MCF 10A (cell line): ENCODE measurements at regions not wholly inside any gene's neighbourhood (a gene's known extent, or its start where the extent isn't known, plus 50 kb on each side); places are given as distances from the start of the nearest gene placed in this dataset.

Experiments used
- BruUV-seq: library from RNA; stranded (reverse); fragments of 400-500 nt; replicated peaks from 2 replicates; lab custom pipeline; 2021; lab: Mats Ljungman, UMichigan
- CTCF ChIA-PET: fragments of 300-600 bp; sonication (Branson Sonifier 250); formaldehyde crosslinking; extraction: SDS; loops from one replicate; lab custom pipeline; 2021; ENCODE audit warnings: antibody characterized with exemption, inconsistent platforms; lab: Yijun Ruan, JAX
- POLR2A ChIA-PET: fragments of 300-600, 350-650 bp; sonication (Branson Sonifier 250); formaldehyde crosslinking; extraction: SDS; loops from one replicate; lab custom pipeline; 2020; ENCODE audit warnings: antibody characterized with exemption, inconsistent platforms; lab: Yijun Ruan, JAX
- DNase-seq: peaks from one replicate; pipeline ENCODE4 v3.0.0-alpha.2; 2018; ENCODE audit not compliant: unreplicated experiment
- H3K27ac Mint-ChIP-seq: one replicate; pipeline ENCODE4 v1.8.0; 2022; ENCODE audit warnings: mild to moderate bottlenecking, low read depth, mixed read lengths; ENCODE audit not compliant: unreplicated experiment
- H3K27me3 Mint-ChIP-seq: one replicate; pipeline ENCODE4 v1.8.0; 2022; ENCODE audit warnings: mixed read lengths; ENCODE audit not compliant: insufficient read depth, unreplicated experiment
- H3K36me3 Mint-ChIP-seq: one replicate; pipeline ENCODE4 v1.8.0; 2022; ENCODE audit warnings: mild to moderate bottlenecking, moderate library complexity, mixed read lengths; ENCODE audit not compliant: insufficient read depth, unreplicated experiment
- H3K4me1 Mint-ChIP-seq: one replicate; pipeline ENCODE4 v1.8.0; 2022; ENCODE audit warnings: mixed read lengths; ENCODE audit not compliant: insufficient read depth, unreplicated experiment
- H3K4me3 Mint-ChIP-seq: one replicate; pipeline ENCODE4 v1.8.0; 2022; ENCODE audit warnings: mild to moderate bottlenecking, moderate library complexity, mixed read lengths; ENCODE audit not compliant: unreplicated experiment
- H3K9me3 Mint-ChIP-seq: one replicate; pipeline ENCODE4 v1.8.0; 2022; ENCODE audit warnings: mixed read lengths; ENCODE audit not compliant: unreplicated experiment
- intact Hi-C: fragments of 100-400 bp; cut with micrococcal nuclease; formaldehyde crosslinking; loops from 2 replicates; pipeline ENCODE4 v1.14.1; 2022
- TF ChIP-seq, protein P1 (sequence below): fragments of 200-600 bp; IDR thresholded peaks from one replicate; pipeline ENCODE4 v1.8.0; 2022; ENCODE audit warnings: antibody characterized with exemption, mild to moderate bottlenecking; ENCODE audit not compliant: unreplicated experiment

DNA sequence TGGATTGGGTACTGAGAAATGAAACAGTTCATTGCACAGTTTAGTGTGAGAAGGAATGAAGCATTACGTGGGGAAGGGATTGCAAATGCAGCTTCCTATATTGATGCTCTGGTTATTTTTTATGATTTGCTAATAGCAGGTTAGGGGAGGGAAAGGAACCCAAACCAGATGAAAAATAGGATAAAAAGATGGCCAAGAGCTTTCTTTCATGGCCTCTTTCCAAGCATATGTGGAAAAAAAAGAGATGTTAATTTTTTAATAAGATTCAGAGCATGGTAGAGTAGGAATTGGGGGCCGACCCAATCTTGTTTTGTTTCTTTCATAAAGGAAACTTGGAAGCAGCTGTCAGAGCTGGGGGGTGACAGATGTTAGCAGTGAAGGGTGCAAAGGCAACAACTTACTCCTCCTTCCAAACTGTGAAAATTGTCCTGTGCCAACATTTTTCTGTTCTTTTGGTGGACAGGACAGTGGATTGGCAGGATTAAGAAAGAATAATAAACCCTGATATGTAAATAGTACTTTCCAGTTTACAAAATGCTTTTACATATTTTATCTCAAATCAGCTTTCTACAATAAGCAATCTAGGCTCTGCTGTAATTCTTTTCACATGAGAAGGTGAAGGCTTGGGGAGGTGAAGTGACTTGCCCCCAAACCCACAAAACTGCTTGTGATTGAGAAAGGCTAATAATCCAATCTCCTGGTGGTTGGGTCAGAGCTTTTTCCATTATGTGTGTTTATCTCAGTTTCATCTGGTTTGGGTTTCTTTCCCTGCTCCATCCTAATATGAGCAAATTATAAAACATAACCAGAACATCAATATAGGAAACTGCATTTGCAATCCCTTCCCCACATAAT, 270.1 kb downstream of the ETAA1 start:
- no peaks in the 10 kb centered on the region for H3K9me3 Mint-ChIP-seq
- no TSS peak for BruUV-seq
- no peak overlapping the region for H3K27ac Mint-ChIP-seq
- no peaks in the 10 kb centered on the region for H3K4me1 Mint-ChIP-seq
- intact Hi-C loops = no loop called here
- no peak overlapping the region for H3K4me3 Mint-ChIP-seq
- no peak for DNase-seq
- no peaks in the 10 kb centered on the region for H3K27me3 Mint-ChIP-seq
- CTCF ChIA-PET = no interaction called here
- peaks cover 5% of the 10 kb centered on the region for H3K36me3 Mint-ChIP-seq
- POLR2A ChIA-PET = no interaction called here
- TF ChIP-seq, protein P1, sequence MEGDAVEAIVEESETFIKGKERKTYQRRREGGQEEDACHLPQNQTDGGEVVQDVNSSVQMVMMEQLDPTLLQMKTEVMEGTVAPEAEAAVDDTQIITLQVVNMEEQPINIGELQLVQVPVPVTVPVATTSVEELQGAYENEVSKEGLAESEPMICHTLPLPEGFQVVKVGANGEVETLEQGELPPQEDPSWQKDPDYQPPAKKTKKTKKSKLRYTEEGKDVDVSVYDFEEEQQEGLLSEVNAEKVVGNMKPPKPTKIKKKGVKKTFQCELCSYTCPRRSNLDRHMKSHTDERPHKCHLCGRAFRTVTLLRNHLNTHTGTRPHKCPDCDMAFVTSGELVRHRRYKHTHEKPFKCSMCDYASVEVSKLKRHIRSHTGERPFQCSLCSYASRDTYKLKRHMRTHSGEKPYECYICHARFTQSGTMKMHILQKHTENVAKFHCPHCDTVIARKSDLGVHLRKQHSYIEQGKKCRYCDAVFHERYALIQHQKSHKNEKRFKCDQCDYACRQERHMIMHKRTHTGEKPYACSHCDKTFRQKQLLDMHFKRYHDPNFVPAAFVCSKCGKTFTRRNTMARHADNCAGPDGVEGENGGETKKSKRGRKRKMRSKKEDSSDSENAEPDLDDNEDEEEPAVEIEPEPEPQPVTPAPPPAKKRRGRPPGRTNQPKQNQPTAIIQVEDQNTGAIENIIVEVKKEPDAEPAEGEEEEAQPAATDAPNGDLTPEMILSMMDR = no peak

DNA sequence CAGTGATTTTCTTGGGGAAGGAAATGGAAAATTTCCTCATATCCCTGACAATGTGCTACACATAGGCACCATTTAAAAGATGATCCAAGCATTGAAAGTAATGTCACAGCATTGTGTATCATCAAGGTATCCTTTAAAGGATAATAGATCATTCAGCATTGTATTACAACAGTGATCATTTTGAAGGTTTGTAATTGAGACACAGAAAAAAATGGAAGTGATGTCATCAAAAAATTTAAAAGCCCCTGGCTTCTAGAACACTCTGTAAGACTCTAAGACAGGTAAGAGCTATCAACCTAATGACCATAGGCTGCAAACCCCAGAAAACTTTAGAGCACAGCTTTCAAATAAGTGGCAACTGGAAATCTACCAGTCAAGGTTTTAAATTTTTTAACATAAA, 271.4 kb downstream of the ETAA1 start:
- no peaks in the 10 kb centered on the region for H3K36me3 Mint-ChIP-seq
- TF ChIP-seq, protein P1 = no peak
- DNase-seq = no peak
- H3K27me3 Mint-ChIP-seq = no peaks in the 10 kb centered on the region
- no peak overlapping the region for H3K27ac Mint-ChIP-seq
- no TSS peak for BruUV-seq
- ChIA-PET CTCF (interaction anchor here (0.7 kb wide), 1 partner anchor 58 kb away, joined by 4 read pairs; no protein-coding TSS in a partner anchor), POLR2A (no interaction called here)
- H3K4me3 Mint-ChIP-seq = no peak overlapping the region
- H3K9me3 Mint-ChIP-seq = no peaks in the 10 kb centered on the region
- intact Hi-C loops = no loop called here
- no peaks in the 10 kb centered on the region for H3K4me1 Mint-ChIP-seq

DNA sequence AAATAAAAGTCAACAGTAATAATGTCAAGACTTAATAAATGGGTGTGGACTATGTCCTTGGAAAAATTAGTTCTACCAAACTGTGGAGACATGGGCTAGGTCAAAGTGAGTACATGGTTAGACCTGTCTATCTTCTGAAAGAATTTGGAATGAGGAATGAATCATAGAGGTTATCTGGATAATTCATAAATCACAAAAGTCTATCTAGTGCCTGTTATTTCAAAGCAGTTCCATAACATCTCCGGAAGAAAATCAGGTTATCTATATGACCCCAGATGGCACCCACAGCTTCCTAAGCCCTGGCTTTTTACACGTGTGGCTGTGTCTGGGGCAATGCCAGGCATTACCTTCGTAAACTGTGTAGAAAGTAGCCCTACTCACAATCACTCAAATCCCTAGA, 272.0 kb downstream of the ETAA1 start:
- CTCF ChIA-PET = no interaction called here
- Mint-ChIP-seq H3K9me3 (no peaks in the 10 kb centered on the region), H3K27ac (no peak overlapping the region)

DNA sequence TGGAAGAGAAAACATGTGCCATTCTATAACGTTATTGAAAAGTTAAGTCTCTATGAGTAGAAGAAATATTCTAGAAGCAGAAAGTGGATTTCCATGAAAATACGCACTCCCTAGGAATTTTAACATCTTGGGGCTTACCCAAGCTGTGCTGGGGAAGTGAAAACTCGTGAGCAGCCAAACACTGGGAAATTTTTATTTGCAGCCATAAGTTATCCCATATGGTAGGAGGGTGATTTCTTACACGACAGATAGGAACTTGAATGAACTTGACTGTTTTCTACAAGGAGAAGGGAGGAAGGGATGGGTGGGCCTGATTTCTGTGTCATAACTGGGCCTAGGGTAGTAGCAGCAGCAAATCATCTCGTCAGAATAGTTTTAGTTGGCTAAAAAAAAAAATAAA, 272.6 kb downstream of the ETAA1 start:
- DNase-seq = no peak
- Mint-ChIP-seq H3K27ac (no peak overlapping the region), H3K9me3 (no peaks in the 10 kb centered on the region), H3K36me3 (no peaks in the 10 kb centered on the region), H3K27me3 (no peaks in the 10 kb centered on the region), H3K4me3 (no peak overlapping the region), H3K4me1 (no peaks in the 10 kb centered on the region)
- CTCF ChIA-PET = no interaction called here
- TF ChIP-seq, protein P1 = no peak
- no TSS peak for BruUV-seq
- intact Hi-C loops = no loop called here
- POLR2A ChIA-PET = no interaction called here

More for the DNA sequence above, 272.0 kb downstream of the ETAA1 start:
- DNase-seq = no peak
- Mint-ChIP-seq H3K4me3 (no peak overlapping the region), H3K4me1 (no peaks in the 10 kb centered on the region), H3K27me3 (no peaks in the 10 kb centered on the region), H3K36me3 (no peaks in the 10 kb centered on the region)
- no TSS peak for BruUV-seq
- intact Hi-C loops = no loop called here
- POLR2A ChIA-PET = no interaction called here
- TF ChIP-seq, protein P1 = no peak
